ENCODE measurements at regions not wholly inside any gene's neighbourhood (a gene's known extent, or its start where the extent isn't known, plus 50 kb on each side); places are given as distances from the start of the nearest gene placed in this dataset.
A peak's percentile ranks its signal among the peaks of the same experiment; 100 is the strongest.

GRCh38 chr1:47709019-47709871 is 271.4 kb downstream of the FOXD2 start:
- DNase-seq, result peak; percentile 5

DNA sequence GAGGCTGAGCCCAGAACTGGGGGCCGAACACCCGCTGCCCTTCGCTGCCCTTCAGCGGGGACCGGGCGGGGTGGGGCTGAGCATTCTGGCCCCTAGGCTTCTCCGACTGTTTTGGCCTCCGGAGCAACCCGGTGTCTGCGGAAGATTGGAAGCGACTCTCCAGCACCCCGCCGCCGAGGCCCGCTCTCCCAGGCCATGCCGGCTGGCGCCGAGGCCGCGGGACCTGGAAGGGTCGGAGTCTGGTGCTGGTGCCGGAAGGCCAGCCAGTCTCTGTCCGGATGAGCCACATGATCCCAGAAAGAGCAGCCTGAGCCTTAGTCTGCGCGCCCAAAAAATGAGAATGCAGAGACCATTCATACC is 272.0 kb downstream of the FOXD2 start:
- no peak for DNase-seq

DNA sequence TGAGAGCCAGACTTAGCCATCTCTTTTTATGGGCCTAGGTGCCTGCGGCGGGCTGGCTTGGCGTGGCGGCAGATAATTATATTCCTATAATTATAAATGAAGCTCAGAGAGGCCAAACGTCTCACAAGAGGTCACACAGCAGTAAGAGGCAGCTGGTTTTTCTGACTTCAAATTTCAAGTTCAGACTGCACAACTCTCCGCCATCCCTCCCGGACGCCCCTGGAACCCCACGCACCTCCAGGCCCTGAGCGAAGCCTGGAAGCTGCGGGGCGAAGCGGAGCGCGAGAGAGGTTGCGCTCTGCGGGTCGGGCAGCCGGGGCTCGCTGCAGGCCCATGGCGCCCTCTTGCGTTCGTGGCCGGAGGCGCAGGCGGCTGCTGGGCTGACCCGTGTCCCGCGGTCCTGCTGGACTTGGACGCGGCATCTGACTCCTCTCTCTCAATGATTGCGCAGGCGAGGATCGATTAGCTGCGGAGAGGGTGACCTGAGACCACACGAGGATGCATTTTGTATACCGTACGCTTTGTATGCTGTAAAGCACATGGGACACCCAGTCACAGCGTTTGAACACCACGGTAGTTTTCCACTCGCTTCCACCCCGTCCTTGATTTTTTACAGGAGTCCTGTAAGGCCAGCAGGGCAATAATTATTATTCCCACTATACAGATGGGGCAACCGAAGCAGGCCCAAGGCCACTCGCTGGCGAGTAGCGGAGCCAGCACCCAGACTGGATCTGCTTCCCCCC is 272.7 kb downstream of the FOXD2 start:
- peak; percentile 54 for DNase-seq

Measured in CD4-positive, alpha-beta T cell treated with Interleukin-17A for 1 hour (primary cell).